ENCODE measurements at regions not wholly inside any gene's neighbourhood (a gene's known extent, or its start where the extent isn't known, plus 50 kb on each side); places are given as distances from the start of the nearest gene placed in this dataset.

DNA sequence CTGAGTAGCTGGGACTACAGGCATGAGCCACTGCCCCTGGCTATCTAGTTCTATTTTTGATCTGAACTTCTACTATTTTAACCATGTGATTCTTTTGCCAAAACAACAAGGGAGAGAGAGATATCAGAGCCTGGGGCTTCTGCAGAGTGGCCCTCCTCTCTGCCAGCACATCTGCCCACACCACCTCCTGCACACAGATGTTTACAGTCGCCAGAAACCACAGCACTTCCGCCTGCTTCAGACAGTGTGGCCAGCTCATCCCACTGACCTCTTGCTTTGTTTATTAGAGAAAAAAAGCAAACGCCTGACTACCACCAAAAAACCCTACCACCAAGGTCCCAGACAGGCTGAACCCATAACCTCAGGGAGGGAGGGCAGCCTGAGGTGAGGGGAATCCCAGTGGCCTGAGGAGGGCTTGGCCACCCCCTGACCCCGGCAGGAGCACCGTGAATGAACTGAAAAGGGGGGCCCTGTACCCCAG is 85.9 kb upstream of the ABHD2 start:
- CTCF ChIA-PET, result interaction anchor here (0.6 to 5.7 kb wide), 6 partner anchors 12 to 104 kb away, joined by 3 to 53 read pairs (median 8); no protein-coding TSS in a partner anchor
- Histone ChIP-seq H3K4me3 (ENCODE audit: low read depth, low read length) (no peak overlapping the region), H3K27ac (ENCODE audit: extremely low read depth, low read depth, low read length) (no peak overlapping the region), H3K9me3 (ENCODE audit: control insufficient read depth, insufficient read depth, low read depth, low read length) (no peaks in the 10 kb centered on the region), H3K36me3 (ENCODE audit: control insufficient read depth in 2 of 2, insufficient read depth in 1 of 2, low read length in 2 of 2) (no peaks in the 10 kb centered on the region), H3K4me1 (ENCODE audit: control insufficient read depth, insufficient read depth, low read length) (no peaks in the 10 kb centered on the region)
- POLR2A ChIA-PET, result no interaction called here
- TF ChIP-seq ZNF558 (tag by site-specific recombination; IDR thresholded peaks at IDR 0.05) (no peak), ZFP3 (tag by site-specific recombination; IDR thresholded peaks at IDR 0.05; ENCODE audit: low read depth) (no peak), GLI2 (tag by site-specific recombination; IDR thresholded peaks at IDR 0.05; ENCODE audit: borderline replicate concordance, low read depth) (no peak), ZNF24 (tag by site-specific recombination; IDR thresholded peaks at IDR 0.05) (no peak), EGR2 (tag by site-specific recombination; IDR thresholded peaks at IDR 0.05; ENCODE audit: low read depth) (peak; percentile 47; the same call in 1 of the 2 replicates), KLF8 (tag by site-specific recombination; IDR thresholded peaks at IDR 0.05) (no peak), ZNF174 (tag by site-specific recombination; IDR thresholded peaks at IDR 0.05) (no peak), ZNF140 (tag by site-specific recombination; IDR thresholded peaks at IDR 0.05) (no peak), ZNF114 (tag by site-specific recombination; IDR thresholded peaks at IDR 0.05) (no peak), ZNF433 (tag by site-specific recombination; IDR thresholded peaks at IDR 0.05; ENCODE audit: low read depth) (no peak), ZXDB (tag by site-specific recombination; IDR thresholded peaks at IDR 0.05) (no peak), ZNF366 (tag by site-specific recombination; conservative IDR thresholded peaks at IDR 0.05) (no peak), ZNF350 (tag by site-specific recombination; IDR thresholded peaks at IDR 0.05) (no peak), ZNF146 (tag by site-specific recombination; IDR thresholded peaks at IDR 0.05) (no peak), ZFHX2 (tag by site-specific recombination; conservative IDR thresholded peaks at IDR 0.05) (0 out of 2 replicates have a peak, but pooled peaks have one; percentile 32)
- TF ChIP-seq, protein P1, sequence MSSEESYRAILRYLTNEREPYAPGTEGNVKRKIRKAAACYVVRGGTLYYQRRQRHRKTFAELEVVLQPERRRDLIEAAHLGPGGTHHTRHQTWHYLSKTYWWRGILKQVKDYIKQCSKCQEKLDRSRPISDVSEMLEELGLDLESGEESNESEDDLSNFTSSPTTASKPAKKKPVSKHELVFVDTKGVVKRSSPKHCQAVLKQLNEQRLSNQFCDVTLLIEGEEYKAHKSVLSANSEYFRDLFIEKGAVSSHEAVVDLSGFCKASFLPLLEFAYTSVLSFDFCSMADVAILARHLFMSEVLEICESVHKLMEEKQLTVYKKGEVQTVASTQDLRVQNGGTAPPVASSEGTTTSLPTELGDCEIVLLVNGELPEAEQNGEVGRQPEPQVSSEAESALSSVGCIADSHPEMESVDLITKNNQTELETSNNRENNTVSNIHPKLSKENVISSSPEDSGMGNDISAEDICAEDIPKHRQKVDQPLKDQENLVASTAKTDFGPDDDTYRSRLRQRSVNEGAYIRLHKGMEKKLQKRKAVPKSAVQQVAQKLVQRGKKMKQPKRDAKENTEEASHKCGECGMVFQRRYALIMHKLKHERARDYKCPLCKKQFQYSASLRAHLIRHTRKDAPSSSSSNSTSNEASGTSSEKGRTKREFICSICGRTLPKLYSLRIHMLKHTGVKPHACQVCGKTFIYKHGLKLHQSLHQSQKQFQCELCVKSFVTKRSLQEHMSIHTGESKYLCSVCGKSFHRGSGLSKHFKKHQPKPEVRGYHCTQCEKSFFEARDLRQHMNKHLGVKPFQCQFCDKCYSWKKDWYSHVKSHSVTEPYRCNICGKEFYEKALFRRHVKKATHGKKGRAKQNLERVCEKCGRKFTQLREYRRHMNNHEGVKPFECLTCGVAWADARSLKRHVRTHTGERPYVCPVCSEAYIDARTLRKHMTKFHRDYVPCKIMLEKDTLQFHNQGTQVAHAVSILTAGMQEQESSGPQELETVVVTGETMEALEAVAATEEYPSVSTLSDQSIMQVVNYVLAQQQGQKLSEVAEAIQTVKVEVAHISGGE (tag by site-specific recombination; conservative IDR thresholded peaks at IDR 0.05; ENCODE audit: low read depth), result no peak

DNA sequence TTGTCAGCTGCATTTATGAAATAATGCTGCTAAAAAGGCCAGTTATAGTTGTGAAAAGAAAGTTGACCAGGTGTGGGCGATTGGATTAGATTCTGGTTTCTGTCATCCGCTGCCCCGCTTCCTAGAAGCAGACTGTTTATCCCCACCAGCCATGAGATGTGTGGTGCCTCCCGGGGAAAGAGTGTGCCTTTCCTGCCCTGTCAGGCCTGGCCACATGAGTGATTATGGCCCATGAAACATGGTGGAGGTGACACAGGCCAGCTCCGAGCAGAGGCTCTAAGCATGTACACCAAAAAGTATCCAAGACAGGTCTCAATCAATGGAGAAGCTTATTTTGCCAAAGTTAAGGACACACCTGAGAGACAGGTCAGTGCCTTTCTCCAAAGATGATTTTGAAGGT is 85.4 kb upstream of the ABHD2 start:
- Histone ChIP-seq H3K4me1 (ENCODE audit: control insufficient read depth, insufficient read depth, low read length) (no peaks in the 10 kb centered on the region), H3K4me3 (ENCODE audit: low read depth, low read length) (no peak overlapping the region), H3K27ac (ENCODE audit: extremely low read depth, low read depth, low read length) (no peak overlapping the region), H3K36me3 (ENCODE audit: control insufficient read depth in 2 of 2, insufficient read depth in 1 of 2, low read length in 2 of 2) (no peaks in the 10 kb centered on the region), H3K9me3 (ENCODE audit: control insufficient read depth, insufficient read depth, low read depth, low read length) (no peaks in the 10 kb centered on the region)
- CTCF ChIA-PET, result interaction anchor here (0.6 to 5.7 kb wide), 7 partner anchors 9 to 127 kb away, joined by 3 to 53 read pairs (median 7); no protein-coding TSS in a partner anchor
- POLR2A ChIA-PET, result no interaction called here
- TF ChIP-seq MYNN (tag by site-specific recombination; IDR thresholded peaks at IDR 0.05; ENCODE audit: borderline replicate concordance) (no peak), ZNF132 (tag by site-specific recombination; IDR thresholded peaks at IDR 0.05; ENCODE audit: borderline replicate concordance) (no peak), GLIS1 (tag by site-specific recombination; IDR thresholded peaks at IDR 0.05) (no peak), ZNF221 (tag by site-specific recombination; IDR thresholded peaks at IDR 0.05; ENCODE audit: borderline replicate concordance) (no peak), ZNF600 (tag by site-specific recombination; IDR thresholded peaks at IDR 0.05) (no peak), ZNF248 (tag by site-specific recombination; IDR thresholded peaks at IDR 0.05) (no peak), WT1 (tag by site-specific recombination; IDR thresholded peaks at IDR 0.05) (no peak), ZNF626 (tag by site-specific recombination; IDR thresholded peaks at IDR 0.05) (no peak), ZNF549 (tag by site-specific recombination; IDR thresholded peaks at IDR 0.05) (no peak), ZNF10 (tag by site-specific recombination; IDR thresholded peaks at IDR 0.05) (no peak), ZNF157 (tag by site-specific recombination; IDR thresholded peaks at IDR 0.05) (no peak), YY2 (tag by site-specific recombination; IDR thresholded peaks at IDR 0.05) (no peak)
- TF ChIP-seq, protein P2, sequence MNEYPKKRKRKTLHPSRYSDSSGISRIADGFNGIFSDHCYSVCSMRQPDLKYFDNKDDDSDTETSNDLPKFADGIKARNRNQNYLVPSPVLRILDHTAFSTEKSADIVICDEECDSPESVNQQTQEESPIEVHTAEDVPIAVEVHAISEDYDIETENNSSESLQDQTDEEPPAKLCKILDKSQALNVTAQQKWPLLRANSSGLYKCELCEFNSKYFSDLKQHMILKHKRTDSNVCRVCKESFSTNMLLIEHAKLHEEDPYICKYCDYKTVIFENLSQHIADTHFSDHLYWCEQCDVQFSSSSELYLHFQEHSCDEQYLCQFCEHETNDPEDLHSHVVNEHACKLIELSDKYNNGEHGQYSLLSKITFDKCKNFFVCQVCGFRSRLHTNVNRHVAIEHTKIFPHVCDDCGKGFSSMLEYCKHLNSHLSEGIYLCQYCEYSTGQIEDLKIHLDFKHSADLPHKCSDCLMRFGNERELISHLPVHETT (tag by site-specific recombination; IDR thresholded peaks at IDR 0.05), result no peak
- TF ChIP-seq, protein P3, sequence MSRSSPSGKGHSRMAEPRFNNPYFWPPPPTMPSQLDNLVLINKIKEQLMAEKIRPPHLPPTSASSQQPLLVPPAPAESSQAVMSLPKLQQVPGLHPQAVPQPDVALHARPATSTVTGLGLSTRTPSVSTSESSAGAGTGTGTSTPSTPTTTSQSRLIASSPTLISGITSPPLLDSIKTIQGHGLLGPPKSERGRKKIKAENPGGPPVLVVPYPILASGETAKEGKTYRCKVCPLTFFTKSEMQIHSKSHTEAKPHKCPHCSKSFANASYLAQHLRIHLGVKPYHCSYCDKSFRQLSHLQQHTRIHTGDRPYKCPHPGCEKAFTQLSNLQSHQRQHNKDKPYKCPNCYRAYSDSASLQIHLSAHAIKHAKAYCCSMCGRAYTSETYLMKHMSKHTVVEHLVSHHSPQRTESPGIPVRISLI (tag by site-specific recombination; IDR thresholded peaks at IDR 0.05), result no peak
- TF ChIP-seq, protein P4, sequence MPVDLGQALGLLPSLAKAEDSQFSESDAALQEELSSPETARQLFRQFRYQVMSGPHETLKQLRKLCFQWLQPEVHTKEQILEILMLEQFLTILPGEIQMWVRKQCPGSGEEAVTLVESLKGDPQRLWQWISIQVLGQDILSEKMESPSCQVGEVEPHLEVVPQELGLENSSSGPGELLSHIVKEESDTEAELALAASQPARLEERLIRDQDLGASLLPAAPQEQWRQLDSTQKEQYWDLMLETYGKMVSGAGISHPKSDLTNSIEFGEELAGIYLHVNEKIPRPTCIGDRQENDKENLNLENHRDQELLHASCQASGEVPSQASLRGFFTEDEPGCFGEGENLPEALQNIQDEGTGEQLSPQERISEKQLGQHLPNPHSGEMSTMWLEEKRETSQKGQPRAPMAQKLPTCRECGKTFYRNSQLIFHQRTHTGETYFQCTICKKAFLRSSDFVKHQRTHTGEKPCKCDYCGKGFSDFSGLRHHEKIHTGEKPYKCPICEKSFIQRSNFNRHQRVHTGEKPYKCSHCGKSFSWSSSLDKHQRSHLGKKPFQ (tag by site-specific recombination; IDR thresholded peaks at IDR 0.05), result no peak

All from HEK293 (cell line).